Natural killer cell treated with Interleukin-12 subunit alpha and Interleukin-12 subunit beta and Interleukin-15 and Interleukin-18, amount 100 ng/mL, for 72 hours (primary cell): ENCODE measurements at regions not wholly inside any gene's neighbourhood (a gene's known extent, or its start where the extent isn't known, plus 50 kb on each side); places are given as distances from the start of the nearest gene placed in this dataset.

Experiments
- ATAC-seq, 2 donors: fragments of 150-1000 bp; cut with Tn5 transposase in 1 of 2; sonication (Bioruptor Pico), chemical (Tn5 transposase) in 1 of 2; 2 replicates each; pipeline ENCODE4 v1.10.0; 2021
- DNase-seq: peaks from one replicate; pipeline ENCODE4 v3.0.0; 2022; ENCODE audit warnings: low spot score
- H3K27ac Mint-ChIP-seq, 2 donors: 1 replicate in 1 of 2; 2 replicates in 1 of 2; pipeline ENCODE4 v1.8.0; 2022; ENCODE audit warnings: mixed read lengths in 2 of 2, mild to moderate bottlenecking in 1 of 2, moderate library complexity in 1 of 2
- H3K27me3 Mint-ChIP-seq, 2 donors: 1 replicate in 1 of 2; 2 replicates in 1 of 2; pipeline ENCODE4 v1.8.0; 2022; ENCODE audit warnings: mixed read lengths in 2 of 2
- H3K36me3 Mint-ChIP-seq: one replicate; pipeline ENCODE4 v1.8.0; 2022; ENCODE audit warnings: mixed read lengths
- H3K4me1 Mint-ChIP-seq, 2 donors: 1 replicate in 1 of 2; 2 replicates in 1 of 2; pipeline ENCODE4 v1.8.0; 2022; ENCODE audit warnings: low read depth in 2 of 2, mixed read lengths in 2 of 2, mild to moderate bottlenecking in 1 of 2
- H3K4me3 Mint-ChIP-seq: one replicate; pipeline ENCODE4 v1.8.0; 2022; ENCODE audit warnings: mixed read lengths
- H3K9me3 Mint-ChIP-seq: 2 replicates; pipeline ENCODE4 v1.8.0; 2022; ENCODE audit warnings: mixed read lengths

DNA sequence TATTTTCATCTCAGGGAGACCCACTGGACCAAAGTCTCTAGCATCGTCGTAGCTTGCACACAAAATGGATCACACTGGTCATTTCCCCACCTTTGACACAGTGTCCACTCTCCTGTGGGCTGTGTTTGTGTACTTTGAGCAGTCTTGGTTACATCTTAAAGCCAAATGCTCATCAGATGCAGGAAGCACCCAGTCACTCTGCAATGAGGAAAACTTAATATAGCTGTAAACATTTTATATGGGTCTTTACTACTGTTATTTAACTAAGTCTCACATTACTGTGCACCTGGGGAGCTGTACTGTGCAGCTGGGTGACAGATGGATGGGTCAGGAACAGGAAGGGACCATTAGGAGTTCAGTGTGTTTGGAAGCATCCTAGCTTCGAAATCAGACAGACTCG, 109.0 kb upstream of the CXCR4 start:
- H3K27ac Mint-ChIP-seq = no peak overlapping the region
- H3K4me3 Mint-ChIP-seq = no peak overlapping the region
- ATAC-seq (no peak), DNase-seq (no peak)
- peaks cover 8 to 10% of the 10 kb centered on the region in 2 donors for H3K4me1 Mint-ChIP-seq
- peaks cover 15% of the 10 kb centered on the region in 2 donors for H3K27me3 Mint-ChIP-seq
- H3K9me3 Mint-ChIP-seq = peaks cover 2% of the 10 kb centered on the region
- peaks cover 6% of the 10 kb centered on the region for H3K36me3 Mint-ChIP-seq

GRCh38 chr2:136225950-136226835, 108.2 kb upstream of the CXCR4 start:
- H3K4me1 Mint-ChIP-seq = peaks cover 8 to 10% of the 10 kb centered on the region in 2 donors
- ATAC-seq = peak; percentile 68 to 79
- H3K27ac Mint-ChIP-seq = peak overlapping the region; percentile 40 to 57
- H3K9me3 Mint-ChIP-seq = peaks cover 2% of the 10 kb centered on the region
- peak; percentile 70 for DNase-seq
- peaks cover 11 to 12% of the 10 kb centered on the region in 2 donors for H3K27me3 Mint-ChIP-seq
- peaks cover 6% of the 10 kb centered on the region for H3K36me3 Mint-ChIP-seq
- H3K4me3 Mint-ChIP-seq = peak overlapping the region; percentile 42

- Mint-ChIP-seq H3K27ac (peak overlapping the region in 1 of 2 donors; percentile 9), H3K27me3 (no peaks in the 10 kb centered on the region), H3K9me3 (no peaks in the 10 kb centered on the region), H3K36me3 (no peaks in the 10 kb centered on the region), H3K4me3 (no peak overlapping the region), H3K4me1 (peaks cover 8 to 10% of the 10 kb centered on the region in 2 donors)
- ATAC-seq = no peak
- no peak for DNase-seq
These were observed 105.3 kb upstream of the CXCR4 start for GRCh38 chr2:136223274-136223673.

DNA sequence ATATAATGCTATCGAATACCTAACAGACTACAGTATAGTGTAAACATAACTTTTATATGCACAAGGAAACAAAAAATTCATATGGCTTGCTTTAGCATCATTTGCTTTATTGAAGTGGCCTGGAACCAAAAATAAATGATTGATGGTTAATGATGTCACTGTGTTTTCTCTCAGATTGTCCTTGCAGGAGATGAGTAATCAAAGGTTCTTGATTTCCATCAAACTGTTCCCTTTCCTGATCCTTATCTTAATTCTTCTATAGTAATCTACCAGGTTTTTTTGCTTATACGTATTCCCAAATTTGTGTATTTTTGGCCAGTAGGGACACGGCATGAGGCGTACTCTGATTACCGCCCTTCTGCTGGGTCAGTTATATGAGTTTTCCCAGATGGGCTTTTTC, 104.9 kb upstream of the CXCR4 start:
- Mint-ChIP-seq H3K27ac (peak overlapping the region in 1 of 2 donors; percentile 9), H3K27me3 (no peaks in the 10 kb centered on the region), H3K4me3 (no peak overlapping the region), H3K36me3 (no peaks in the 10 kb centered on the region), H3K4me1 (peaks cover 8 to 10% of the 10 kb centered on the region in 2 donors), H3K9me3 (no peaks in the 10 kb centered on the region)
- DNase-seq (no peak), ATAC-seq (no peak)

DNA sequence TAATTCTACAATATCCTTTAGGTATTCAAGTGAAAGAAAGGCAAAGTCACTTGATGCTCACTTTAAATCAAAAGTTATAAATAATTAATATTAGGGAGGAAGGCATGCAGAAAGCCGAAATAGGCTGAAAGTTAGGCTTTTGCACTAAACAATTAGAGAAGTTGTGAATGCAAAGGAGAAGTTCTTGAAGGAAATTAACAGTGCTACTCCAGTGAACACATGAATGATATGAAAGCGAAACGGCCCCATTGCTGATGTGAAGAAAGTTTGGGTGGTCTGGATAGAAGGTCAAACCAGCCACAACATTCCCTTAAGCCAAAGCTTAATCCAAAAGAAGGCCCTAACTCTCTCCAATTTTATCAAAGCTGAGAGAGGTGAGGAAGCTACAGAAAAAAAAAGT, 103.1 kb upstream of the CXCR4 start:
- Mint-ChIP-seq H3K36me3 (no peaks in the 10 kb centered on the region), H3K4me1 (peaks cover 4 to 8% of the 10 kb centered on the region in 2 donors), H3K27ac (no peak overlapping the region), H3K27me3 (peaks cover 0 to 3% of the 10 kb centered on the region in 2 donors), H3K9me3 (no peaks in the 10 kb centered on the region), H3K4me3 (no peak overlapping the region)
- ATAC-seq = no peak
- DNase-seq = no peak

- H3K36me3 Mint-ChIP-seq = no peaks in the 10 kb centered on the region
- no peaks in the 10 kb centered on the region for H3K9me3 Mint-ChIP-seq
- ATAC-seq = no peak
- DNase-seq = no peak
- H3K4me1 Mint-ChIP-seq = peaks cover 0 to 3% of the 10 kb centered on the region in 2 donors
- peaks cover 0 to 3% of the 10 kb centered on the region in 2 donors for H3K27me3 Mint-ChIP-seq
- H3K4me3 Mint-ChIP-seq = no peak overlapping the region
- no peak overlapping the region for H3K27ac Mint-ChIP-seq
These were observed 102.0 kb upstream of the CXCR4 start for GRCh38 chr2:136219963-136220362.

- Mint-ChIP-seq H3K27me3 (peaks cover 0 to 3% of the 10 kb centered on the region in 2 donors), H3K4me3 (no peak overlapping the region), H3K9me3 (no peaks in the 10 kb centered on the region), H3K36me3 (no peaks in the 10 kb centered on the region), H3K4me1 (peaks cover 2 to 9% of the 10 kb centered on the region in 2 donors), H3K27ac (no peak overlapping the region)
- DNase-seq (no peak), ATAC-seq (no peak)
These were observed 101.4 kb upstream of the CXCR4 start for GRCh38 chr2:136219341-136219740.

DNA sequence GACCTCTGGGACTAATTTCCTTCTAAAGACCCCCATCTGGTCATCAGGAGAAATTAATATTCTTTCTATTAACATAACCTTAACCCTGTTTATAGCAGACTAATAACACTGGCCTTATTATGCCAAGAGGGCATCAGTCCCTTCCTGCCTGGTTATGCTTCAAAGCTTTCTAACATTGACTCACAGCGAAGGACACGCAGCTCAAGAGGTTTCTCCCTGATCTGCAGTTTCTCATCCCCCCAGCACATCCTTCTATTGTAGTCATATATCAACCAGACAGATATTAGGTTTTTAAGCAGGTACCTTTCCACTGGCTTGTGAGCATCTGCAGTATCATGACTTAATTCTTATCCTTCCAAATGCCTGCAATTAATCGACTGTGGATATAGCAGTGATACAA, 100.0 kb upstream of the CXCR4 start:
- Mint-ChIP-seq H3K9me3 (no peaks in the 10 kb centered on the region), H3K4me1 (peaks cover 13 to 22% of the 10 kb centered on the region in 2 donors), H3K27ac (no peak overlapping the region), H3K27me3 (peaks cover 0 to 3% of the 10 kb centered on the region in 2 donors), H3K4me3 (no peak overlapping the region), H3K36me3 (no peaks in the 10 kb centered on the region)
- DNase-seq (no peak), ATAC-seq (no peak)

- H3K4me1 Mint-ChIP-seq = peaks cover 25 to 37% of the 10 kb centered on the region in 2 donors
- no peaks in the 10 kb centered on the region for H3K36me3 Mint-ChIP-seq
- H3K4me3 Mint-ChIP-seq = no peak overlapping the region
- ATAC-seq (peak in 1 of 2 donors; percentile 48), DNase-seq (no peak)
- H3K27me3 Mint-ChIP-seq = peaks cover 0 to 3% of the 10 kb centered on the region in 2 donors
- no peaks in the 10 kb centered on the region for H3K9me3 Mint-ChIP-seq
- no peak overlapping the region for H3K27ac Mint-ChIP-seq
These were observed 98.0 kb upstream of the CXCR4 start for GRCh38 chr2:136215908-136216472.

- Mint-ChIP-seq H3K4me1 (peaks cover 27 to 39% of the 10 kb centered on the region in 2 donors), H3K9me3 (peaks cover 3% of the 10 kb centered on the region), H3K27ac (no peak overlapping the region), H3K36me3 (no peaks in the 10 kb centered on the region), H3K27me3 (peaks cover 0 to 5% of the 10 kb centered on the region in 2 donors), H3K4me3 (no peak overlapping the region)
- DNase-seq (no peak), ATAC-seq (no peak)
These were observed 97.5 kb upstream of the CXCR4 start for GRCh38 chr2:136215449-136215848.

DNA sequence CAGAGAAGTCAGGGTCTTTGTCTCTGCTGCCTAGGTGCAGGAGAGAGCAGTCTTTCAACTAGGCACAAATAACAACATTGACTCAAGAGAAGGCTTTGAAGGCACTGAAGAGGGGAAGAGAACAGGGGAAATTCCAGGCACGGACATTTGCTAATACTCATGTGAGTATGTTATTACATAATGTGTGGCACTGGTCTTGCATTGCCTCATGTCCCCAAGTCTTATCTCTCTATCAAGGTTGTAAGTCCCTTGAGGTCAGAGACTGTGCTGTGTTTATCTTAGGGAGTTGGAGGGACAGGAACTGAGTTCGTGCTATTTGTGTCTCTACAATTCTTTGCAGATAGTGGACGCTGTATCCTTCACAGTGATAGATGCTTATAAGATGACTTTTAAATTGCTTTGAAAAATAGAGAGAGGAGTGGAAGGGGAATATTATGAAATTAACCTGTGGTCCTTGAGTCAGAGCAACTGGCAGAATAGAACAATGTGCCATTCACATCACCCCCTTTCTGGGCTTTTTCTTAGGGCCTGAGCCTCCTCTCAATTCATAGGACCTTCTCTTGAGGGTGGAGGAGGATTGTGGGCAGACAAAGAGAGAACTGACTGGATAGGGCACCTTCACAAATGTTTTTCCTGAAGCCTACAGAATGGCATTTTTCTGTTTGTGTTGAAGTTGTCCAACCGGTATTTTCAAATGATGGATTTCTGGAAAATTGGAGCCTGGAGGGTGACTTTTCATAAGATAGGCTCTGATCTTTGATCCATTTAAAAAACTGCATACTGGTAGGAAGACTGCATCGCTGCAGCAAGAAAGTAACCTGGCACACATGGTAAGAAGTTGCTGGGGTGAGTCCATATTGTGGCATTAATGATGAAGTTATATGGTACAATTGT, 96.6 kb upstream of the CXCR4 start:
- peaks cover 4% of the 10 kb centered on the region for H3K9me3 Mint-ChIP-seq
- H3K4me3 Mint-ChIP-seq = no peak overlapping the region
- ATAC-seq (peak; percentile 53 to 64), DNase-seq (no peak)
- H3K27ac Mint-ChIP-seq = peak overlapping the region in 1 of 2 donors; percentile 41
- no peaks in the 10 kb centered on the region for H3K36me3 Mint-ChIP-seq
- H3K4me1 Mint-ChIP-seq = peaks cover 29 to 42% of the 10 kb centered on the region in 2 donors
- peaks cover 0 to 6% of the 10 kb centered on the region in 2 donors for H3K27me3 Mint-ChIP-seq

DNA sequence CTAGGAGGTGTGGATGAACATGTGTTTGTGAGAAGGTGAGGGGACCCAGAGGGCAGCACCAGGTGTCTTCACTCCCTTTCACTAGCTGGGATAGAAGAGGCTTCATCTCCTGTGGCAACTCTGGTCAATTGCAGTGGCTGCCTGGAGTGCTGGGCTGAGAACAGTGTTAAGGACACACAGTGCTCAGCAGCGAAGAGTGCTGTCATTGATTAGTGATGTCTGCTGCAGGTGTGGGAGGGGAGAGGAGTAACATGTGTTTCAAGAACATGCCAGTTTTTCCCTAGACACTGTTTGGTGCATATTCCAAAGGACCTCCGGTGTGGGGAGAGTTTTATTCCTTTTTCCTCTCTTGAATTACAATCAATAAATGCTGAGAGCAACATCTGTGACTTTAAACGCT, 95.9 kb upstream of the CXCR4 start:
- H3K27ac Mint-ChIP-seq = peak overlapping the region in 1 of 2 donors; percentile 41

More for the DNA sequence above, 95.9 kb upstream of the CXCR4 start:
- Mint-ChIP-seq H3K27me3 (peaks cover 0 to 6% of the 10 kb centered on the region in 2 donors), H3K4me1 (peaks cover 29 to 42% of the 10 kb centered on the region in 2 donors), H3K36me3 (no peaks in the 10 kb centered on the region), H3K4me3 (no peak overlapping the region), H3K9me3 (peaks cover 4% of the 10 kb centered on the region)
- no peak for ATAC-seq
- no peak for DNase-seq
